RKO (cell line): ENCODE measurements at regions not wholly inside any gene's neighbourhood (a gene's known extent, or its start where the extent isn't known, plus 50 kb on each side); places are given as distances from the start of the nearest gene placed in this dataset.
"Not testable (repeated sequence)": the region's sequence is repeated elsewhere in the genome, so short reads cannot be mapped to it uniquely, and the experiment has no call there.

Experiments
- DNase-seq: peaks from one replicate; pipeline ENCODE4 v3.0.0-alpha.2; 2016; ENCODE audit warnings: low spot score

DNA sequence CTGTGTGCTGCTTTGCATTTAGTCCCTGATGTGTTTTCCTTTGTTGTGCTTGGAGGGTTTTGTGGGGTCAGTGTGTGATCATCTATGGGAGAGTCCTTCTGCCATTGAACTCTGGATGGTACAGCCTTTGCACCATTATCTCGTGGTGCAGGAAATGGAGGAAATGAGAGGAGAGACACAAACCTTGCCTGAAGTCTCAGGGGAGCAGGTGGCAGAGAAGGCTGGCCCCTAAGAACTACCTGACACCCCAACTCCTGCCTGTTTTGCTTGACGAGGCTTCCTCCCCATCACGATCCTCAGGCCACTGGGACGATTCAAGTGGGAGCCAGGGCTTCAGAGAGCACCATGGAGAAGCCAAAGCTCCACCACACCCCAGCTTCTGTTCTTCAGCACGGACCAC, 1316.4 kb downstream of the TBC1D22A start:
- DNase-seq, result no peak

DNA sequence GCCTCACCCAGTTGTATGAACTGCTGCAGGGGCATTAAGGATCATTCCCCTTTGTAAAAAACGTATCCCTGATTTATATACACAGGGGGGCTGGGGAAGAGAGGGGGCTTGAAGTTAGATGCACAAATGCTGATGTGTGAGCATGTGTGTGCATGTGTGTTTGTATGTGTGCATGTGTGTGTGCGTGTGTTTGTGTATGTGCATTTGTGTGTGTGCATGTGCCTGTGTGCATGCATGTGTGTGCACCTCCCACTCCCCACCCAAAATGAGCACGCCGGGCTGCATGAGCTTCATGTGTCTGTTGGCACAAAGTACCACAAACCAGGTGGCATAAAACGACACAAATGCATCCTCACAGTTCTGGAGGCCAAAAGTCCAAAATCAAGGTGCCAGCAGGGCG, 1315.2 kb downstream of the TBC1D22A start:
- DNase-seq, result no peak

DNA sequence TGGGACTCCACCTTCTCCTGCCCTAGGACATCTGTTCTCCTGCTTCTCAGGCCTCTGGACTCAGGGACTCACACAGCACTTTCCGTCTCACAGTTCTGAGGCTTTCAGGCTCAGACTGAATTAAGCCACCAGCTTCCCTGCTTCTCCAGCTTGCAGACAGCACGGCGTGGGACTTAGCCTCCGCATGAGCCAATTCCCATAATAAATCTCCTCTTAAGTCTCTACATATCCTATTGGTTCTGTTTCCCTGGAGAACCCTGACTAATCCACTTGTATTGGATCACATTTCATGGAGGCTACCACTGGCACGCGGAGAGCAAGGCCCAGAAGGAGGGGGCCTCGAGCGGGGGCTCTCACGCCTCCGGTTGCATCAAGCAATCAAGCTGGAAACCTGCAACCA, 1313.6 kb downstream of the TBC1D22A start:
- no peak for DNase-seq

DNA sequence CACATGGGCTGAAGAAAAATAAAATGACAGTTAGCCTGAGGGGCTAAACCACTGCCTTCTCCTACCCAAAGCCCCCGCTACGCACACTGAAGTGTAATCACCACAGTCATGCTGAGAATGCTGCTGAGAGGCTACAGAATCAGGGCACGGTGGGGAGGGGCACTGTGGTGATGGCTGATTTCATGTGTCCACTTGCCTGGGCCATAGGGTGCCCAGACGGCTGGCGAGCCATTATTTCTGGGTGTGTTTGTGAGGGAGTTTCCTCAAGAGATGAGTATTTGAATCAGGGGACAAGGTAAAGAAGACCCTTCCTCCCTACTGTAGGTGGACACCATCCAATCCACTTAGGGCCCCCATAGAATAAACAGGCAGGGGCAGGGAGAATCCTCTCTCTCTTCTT, 1313.2 kb downstream of the TBC1D22A start:
- no peak for DNase-seq

DNA sequence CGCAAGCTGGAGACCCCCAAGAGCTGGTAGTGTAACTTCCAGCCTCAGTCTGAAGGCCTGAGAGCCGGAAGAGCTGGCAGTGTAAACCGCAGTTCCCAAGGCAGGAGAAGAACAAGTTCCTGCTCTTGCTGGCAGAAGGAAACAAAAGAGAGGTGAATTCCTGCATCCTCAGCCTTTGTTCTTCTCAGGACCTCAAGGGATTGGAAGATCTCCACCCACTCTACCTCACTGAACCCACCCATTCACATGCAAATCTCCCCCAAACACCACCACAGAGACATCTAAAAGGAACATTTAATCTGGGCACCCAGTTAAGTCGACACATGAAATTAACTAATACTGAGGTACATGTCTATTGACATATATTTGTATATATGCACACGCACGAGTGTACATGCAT, 1310.3 kb downstream of the TBC1D22A start:
- DNase-seq, result no peak

DNA sequence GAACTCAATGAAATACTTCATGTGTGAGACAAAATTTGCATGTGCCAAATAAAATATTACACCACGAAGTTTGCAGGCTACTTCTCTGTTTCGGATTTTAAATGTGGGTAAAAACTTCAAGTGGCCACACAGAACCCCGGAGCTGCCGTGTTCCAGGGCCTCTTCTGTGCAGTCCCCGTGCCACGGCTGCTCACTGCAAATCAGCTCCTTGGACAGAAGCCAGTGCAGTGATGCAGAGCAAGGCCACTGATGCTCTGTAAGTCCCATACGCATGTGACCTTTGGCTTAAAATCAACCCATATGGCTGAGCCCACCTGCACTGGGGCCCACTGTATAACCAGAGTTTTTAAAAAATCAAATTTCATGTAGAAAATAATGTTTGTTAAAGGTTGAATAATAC, 1309.4 kb downstream of the TBC1D22A start:
- no peak for DNase-seq

DNA sequence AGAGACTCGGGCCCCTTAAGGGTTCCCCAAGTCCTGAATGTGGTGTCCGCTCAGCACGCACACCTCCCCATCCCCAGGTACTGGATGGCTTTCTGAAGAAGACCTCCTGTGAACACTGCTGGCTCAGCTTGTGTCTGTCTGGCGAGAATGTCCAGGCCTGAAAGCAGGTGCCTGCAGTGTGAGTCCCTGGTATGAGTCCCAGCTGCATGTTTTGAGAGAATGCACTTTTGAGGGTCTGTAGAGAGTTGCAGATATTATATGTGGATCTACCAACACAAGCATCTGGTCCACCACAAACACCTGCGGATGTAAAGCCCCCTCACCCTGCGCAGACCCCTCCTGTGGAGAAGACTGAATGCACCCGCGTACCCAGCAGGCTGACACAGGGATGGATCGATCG, 1308.9 kb downstream of the TBC1D22A start:
- no peak for DNase-seq

DNA sequence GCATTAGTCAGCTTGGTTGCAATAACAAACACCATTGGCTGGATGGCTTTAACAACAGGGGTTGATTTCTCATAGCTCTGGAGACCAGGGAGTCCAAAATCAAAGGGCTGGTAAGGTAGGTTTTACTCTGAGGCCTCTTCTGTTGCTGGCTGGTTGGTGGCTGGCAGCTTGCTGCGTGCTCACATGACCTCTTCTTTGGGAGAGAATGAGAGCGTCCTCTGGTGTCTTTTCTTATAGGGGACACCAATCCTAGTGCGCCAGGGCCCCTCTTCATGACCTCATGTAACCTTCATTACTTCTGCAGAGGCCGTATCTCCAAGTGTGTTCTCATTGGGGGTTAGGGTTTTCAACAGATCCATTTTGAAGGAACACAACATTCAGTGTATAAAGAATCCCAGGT, 1308.3 kb downstream of the TBC1D22A start:
- no peak for DNase-seq

DNA sequence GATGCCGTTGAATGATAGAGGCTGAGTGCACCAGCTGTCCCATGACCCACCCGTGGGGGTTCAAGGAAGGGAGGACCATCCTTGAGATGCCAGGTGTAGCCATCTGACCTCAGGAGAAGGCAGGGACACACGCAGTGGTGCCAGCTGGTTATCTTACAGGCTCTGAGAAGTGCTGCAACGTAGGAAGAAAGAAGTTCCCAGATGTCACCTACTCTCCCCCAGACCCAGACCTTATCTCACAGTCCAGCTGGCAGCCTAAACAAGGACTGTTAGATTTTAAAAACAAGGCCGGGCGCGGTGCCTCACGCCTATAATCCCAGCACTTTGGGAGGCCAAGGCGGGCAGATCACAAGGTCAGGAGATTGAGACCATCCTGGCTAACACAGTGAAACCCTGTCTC, 1307.6 kb downstream of the TBC1D22A start:
- DNase-seq, result no peak

DNA sequence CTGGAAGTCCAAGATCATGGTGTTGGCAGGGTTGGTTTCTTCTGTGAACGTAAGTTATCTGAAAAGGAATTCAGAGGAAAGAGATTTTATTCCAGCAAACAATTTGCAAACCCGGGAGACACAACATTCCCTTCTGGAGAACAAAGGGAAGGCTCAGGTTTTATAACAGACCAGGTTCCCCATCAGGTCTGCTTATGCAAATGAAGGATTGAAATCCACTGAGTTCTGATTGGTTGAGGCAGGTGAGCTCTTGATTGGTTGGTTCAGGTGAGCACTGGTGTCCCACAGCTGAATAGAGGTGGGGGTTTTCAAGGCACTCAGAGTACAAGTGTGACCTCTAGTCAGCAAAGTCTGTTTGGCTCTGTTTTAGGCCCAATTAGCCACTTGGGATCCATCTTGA, 1306.8 kb downstream of the TBC1D22A start:
- no peak for DNase-seq

DNA sequence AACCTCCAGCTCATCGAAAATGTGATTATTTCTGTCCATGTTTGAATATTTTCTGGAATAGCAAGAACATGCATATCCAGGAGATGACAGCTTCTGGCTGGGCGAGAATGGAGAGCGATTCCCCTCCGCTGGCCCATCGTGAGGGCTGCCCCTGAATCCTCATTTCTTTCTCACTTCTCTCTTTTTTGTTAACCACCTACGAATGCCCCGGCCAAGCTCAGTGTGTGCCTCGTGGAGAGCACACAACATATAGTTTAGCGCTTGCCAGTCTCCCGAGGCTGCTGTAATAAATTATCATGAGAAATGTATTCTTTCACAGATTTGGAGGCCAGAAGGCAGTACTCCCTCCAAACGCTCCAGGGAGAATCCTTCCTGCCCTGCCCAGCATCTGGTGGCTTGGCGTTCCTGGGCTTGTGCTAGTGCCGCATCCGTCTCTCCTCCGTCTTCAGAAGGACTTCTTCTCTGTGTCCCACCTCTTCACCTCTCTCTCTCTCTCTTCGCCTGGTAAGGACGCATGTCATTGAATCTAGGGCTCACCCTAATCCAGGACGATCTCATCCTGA, 1306.0 kb downstream of the TBC1D22A start:
- no peak for DNase-seq

DNA sequence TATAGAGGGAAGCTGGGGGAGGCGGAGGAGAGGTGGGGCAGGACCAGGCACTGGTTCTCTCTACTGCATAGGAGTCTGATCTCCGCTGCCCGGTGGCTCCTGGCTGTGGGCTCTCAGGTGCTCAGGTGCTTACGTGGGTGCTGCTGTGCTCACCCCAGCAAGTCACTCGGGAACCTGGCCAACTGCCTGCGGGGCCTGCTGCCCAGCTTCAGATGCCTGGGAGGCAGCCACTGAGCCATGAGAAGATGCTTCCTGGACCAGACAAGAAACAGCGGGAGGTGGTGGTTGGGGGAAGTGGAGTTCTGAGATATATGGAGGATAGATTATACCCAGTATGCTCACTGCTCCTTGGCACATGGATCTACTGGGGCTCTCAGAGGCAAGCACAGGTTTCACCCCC, 1303.4 kb downstream of the TBC1D22A start:
- no peak for DNase-seq

DNA sequence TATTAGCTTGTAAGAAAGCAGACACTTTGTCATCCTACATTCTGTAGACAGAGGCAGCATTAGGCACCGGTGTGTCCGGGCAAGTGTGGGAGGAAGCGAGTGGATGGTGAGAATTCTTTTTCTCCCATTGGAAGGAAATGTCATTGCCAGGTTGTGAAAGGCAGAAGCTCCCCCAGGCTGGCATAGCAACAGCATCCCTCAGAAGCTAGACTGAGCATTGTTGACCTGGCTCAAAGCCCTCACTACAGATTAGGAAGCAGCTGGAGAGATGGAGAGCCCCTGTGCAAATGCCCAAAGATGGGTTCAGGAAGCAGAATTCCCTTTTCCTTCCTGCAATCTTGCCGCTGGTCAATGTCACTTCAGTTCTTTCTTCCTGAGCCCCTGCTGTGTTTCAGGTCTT, 1299.3 kb downstream of the TBC1D22A start:
- DNase-seq, result no peak

DNA sequence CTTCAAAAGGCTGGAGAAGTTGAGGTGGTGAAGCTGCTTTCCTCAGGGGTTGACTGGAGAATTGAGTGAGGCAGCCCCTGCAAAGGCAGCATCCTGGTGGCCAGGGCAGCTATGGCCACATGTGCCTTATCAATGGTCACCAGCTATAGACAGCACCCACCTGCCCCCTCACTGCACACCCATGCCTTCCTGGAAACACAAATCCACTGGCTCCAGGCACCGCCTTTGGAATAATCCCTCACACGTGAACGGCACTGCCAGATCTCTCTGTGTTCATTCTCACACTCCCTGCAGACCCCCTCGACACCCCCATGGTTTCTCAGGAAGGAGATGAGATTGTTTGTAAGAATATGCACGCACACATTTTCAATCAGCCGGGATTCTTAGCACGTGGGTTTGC, 1297.8 kb downstream of the TBC1D22A start:
- DNase-seq, result no peak

DNA sequence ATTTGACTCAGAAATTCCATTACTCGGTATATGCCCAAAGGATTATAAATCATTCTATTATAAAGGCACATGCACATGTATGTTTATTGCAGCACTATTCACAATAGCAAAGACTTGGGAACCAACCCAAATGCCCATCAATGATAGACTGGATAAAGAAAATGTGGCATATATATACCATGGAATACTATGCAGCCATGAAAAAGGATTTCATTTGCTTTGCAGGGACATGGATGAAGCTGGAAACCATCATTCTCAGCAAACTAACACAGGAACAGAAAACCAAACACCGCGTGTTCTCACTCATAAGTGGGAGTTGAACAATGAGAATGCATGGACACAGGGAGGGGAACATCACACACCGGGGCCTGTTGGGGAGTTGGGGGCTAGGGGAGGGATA, 1297.1 kb downstream of the TBC1D22A start:
- DNase-seq, result not testable (repeated sequence)

DNA sequence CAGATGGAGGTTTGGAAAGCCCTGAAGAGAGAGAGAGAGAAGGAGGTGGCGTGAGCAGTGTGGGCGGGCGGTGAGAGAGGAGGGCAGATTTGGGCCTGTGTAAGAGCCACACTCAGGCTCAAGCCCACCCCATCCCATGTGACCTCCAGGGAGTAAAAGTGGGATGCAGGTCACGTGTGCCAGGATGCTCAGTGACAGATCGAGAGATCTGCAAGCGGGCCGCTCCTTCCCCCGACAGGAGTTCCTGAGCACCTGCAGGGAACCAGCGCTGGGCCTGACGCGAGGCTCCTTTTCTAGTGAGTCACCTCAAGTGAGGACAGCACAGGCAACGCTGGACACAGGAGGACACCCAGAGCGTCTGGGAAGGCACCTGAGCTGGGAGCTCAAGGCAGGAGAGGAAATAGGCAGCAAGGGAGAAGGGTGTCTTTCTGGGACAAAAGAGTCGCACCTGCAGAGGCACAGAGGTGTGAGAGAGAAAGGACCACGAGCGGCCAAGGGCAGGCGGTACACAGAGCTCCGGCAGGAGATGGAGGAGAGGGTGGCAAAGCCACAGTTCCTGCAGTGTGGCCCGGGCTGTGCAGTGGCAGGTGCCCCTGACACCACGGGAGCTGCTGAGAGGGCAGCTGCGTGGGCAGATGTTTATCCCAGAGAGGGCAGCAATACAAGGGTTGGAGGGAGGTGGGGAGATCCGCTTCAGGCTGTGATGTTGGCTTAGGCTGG, 1294.8 kb downstream of the TBC1D22A start:
- no peak for DNase-seq

DNA sequence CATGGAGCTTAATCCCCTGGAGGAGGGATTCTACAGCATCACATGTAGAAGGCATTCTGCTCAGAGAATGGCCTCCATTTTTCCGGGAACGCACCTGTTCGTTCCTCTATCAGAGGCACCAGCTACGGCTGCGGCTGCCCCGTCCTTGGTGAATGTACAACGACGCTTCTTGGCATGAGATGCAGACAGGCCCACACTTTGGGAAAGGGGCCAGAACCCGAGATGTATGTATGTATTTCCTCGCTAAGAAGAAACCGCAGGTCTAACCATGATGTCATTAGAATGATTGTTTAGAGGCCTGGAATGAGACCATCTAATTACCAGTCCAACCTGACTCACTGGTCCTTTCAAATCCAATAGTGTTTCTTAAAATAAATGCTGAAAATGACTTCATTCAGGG, 1293.4 kb downstream of the TBC1D22A start:
- DNase-seq, result peak; percentile 7

DNA sequence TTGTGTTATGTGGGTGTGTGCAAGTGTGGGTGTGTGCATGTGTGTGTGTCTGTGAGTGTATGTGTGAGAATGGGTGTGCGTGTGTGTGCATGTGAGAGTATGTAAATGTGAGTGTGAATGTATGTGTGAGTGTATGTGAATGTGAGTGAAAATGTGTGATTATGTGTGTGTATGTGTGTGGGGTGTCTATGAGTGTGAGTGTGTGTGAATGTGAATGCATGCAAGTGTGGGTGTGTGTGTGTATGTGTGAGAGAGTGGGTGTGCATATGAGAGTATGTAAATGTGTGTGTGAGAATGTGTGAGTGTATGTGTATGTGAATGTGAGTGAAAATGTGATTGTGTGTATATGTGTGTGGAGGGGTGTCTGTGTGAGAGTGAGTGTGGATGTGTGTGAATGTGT, 1292.7 kb downstream of the TBC1D22A start:
- DNase-seq, result no peak

DNA sequence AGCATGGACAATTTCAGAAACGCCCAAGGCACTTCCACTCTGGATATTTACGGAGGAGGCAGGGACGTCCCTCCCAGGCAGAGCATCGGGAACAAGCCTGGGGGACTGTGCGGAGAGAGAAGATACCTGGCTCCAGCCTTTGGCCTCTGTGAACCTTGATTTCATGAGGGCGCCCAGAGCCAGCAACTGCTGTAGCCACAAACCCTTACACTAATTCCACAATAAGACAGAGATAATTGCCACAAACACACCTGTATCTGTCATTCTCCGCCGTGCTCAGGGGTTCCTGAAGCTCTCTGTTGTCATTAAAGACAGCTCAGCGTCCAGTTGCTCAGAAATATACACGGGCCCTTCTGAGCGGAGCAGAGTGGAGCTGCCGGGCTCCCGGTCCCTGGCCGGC, 1292.1 kb downstream of the TBC1D22A start:
- no peak for DNase-seq

DNA sequence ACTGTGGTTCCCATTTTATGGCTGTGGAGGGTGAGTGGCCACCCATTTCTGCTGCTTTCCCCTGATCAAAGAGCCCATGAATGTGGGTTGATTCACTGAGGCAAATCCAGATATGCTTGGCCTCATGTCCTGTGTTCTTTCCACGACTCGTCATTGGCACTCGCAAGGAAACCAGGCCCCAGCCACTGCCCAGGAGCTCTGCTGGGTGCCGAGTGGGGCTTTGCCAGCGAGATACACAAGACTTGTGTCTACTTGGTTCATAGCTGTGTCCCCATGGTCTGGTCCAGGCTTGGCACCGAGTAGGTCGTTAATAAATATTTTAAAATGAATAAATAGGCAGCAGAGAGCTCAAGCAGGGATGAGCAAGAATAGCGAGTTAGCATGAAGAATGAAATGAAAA, 1291.5 kb downstream of the TBC1D22A start:
- DNase-seq, result no peak

DNA sequence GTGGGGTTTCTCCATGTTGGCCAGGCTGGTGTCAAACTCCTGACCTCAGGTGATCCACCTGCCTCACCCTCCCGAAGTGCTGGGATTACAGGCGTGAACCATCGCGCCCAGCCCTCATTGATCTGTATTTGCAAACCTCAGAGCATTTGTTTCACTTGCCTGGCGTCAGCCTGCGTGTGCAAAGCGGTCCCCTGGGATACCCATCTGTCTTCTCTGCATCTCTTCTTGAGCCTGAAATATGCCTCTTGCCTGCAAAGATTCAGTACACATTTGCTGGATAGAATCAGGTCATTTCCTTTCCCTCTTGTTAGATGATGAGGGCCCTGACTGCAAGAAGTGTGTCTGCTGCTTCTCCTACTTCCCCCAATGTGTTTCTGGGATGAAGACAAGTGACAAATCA, 1291.0 kb downstream of the TBC1D22A start:
- DNase-seq, result no peak

DNA sequence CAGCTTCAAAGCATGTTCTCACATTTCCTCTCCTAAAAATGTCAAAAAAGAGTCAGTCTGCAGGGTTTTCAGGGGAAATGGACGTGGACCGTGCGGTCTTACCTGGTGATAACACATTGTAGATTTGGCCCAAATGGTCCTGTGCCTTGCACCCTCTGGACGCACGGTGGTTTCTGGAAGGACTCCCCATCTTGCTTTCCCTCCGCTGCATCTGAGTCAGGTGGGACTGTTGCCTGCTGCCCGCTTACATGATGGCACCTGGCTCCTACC, 1290.1 kb downstream of the TBC1D22A start:
- no peak for DNase-seq

DNA sequence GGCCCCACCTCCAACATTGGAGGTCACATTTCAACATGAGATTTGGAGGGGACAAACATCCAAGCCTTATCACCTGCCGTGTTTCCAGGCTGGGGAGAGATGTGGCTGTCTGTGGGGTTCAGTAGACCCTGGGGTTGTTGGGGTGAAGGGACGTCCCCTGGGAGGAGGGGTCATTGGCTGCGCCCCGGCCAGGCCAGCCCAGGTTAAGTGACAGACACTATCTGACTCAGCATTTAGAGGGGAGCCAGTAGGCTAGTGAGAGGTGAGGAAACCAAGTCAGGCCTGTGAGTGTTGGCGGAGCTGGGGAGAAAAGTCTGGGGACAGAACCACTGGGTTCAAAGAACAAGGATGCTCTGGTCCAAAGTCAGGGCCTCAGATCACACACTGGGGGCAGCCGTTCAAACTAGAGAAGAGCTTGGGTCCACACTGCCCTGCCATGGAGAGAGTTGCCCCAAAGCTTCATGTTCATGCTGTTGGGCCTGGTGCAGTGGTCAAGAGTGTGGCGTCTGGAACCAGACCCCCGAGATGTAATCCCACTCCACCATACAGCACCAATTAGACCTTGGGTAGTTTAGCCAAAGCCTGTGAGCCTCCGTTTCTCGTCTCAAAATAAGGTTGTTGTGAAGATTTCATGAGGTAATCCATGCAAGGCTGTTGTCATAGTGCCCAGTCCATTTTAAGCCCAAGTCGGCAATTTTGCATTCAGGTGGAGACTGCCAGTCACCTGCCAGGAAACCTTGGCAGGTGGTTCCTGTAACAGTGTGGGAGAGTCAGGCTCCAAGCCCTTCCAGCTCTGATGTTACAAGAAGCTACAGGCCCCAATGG, 1289.6 kb downstream of the TBC1D22A start:
- no peak for DNase-seq

DNA sequence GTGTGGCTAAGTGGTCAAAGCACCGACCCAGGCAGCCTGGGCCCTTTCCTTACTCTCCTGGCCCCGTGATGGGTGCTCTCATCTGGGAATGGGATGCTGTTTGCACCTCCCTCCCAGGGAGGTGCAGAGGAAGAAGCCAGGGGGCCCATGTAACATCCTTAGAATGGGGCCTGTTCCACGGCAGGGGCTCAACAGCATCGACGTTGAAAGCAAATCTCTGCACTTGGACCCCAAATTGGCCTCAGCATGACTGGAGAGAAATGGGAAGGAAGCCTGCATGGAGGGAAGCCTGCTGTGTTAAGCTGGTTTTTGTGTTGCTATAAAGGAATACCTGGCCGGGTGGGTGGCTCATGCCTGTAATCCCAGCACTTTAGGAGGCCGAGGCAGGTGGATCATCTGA, 1288.4 kb downstream of the TBC1D22A start:
- DNase-seq, result no peak
